Adrenal gland (tissue), 5 donors: ENCODE measurements at regions not wholly inside any gene's neighbourhood (a gene's known extent, or its start where the extent isn't known, plus 50 kb on each side); places are given as distances from the start of the nearest gene placed in this dataset.

ENCODE experiments used
- CTCF ChIP-seq, 6 experiments: fragments of 450-650 bp in 4 of 6; fragments of 200-600 bp in 2 of 6; sonication (generic) in 1 of 6; IDR thresholded peaks; 1 replicate in 5 of 6; 2 replicates in 1 of 6; pipeline versions ENCODE4 v1.5.1 to v1.8.0; 2016 to 2021; ENCODE audit warnings: antibody characterized with exemption in 6 of 6, mild to moderate bottlenecking in 2 of 6, moderate library complexity in 1 of 6
- POLR2A ChIP-seq, 2 donors: fragments of 450-650 bp; IDR thresholded peaks; one replicate each; pipeline ENCODE4 v1.6.1; 2017; ENCODE audit warnings: antibody characterized with exemption in 2 of 2, mild to moderate bottlenecking in 2 of 2, moderate library complexity in 1 of 2
- donor health status: DM: no; HTN: no; CAD: no.

GRCh38 chr1:234841281-234841680 is 231.3 kb upstream of the IRF2BP2 start:
- TF ChIP-seq CTCF (IDR thresholded peaks at IDR 0.05) (no peak), POLR2A (IDR thresholded peaks at IDR 0.05) (no peak)
